GM15510 (cell line): ENCODE measurements at regions not wholly inside any gene's neighbourhood (a gene's known extent, or its start where the extent isn't known, plus 50 kb on each side); places are given as distances from the start of the nearest gene placed in this dataset.

ENCODE experiments used
- POLR2A ChIP-seq: IDR thresholded peaks from 3 replicates; pipeline ENCODE4 v1.6.1; 2011; ENCODE audit warnings: borderline replicate concordance; ENCODE audit not compliant: insufficient read length; ENCODE audit errors: extremely low read depth

GRCh38 chr7:69467826-69468225 is 130.4 kb upstream of the AUTS2 start:
- TF ChIP-seq POLR2A = no peak

DNA sequence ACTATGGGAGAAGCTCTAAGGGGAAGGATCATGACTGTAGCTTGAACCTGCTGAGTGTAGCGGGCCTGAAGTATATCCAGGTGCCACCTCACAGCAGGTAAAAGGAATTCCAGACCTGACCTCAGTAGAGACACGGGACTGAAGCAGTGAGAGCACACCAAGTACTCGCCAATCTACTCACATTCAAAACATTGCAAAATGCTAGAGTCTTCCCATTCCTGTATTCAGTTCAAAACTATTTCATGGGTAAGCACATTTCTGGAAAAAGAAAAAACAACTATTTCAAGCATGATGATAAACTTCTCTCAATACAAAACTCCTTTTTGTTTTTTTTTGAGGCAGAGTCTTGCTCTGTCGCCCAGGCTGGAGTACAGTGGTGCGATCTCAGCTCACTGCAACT is 121.9 kb upstream of the AUTS2 start:
- no peak for TF ChIP-seq POLR2A

- no peak for TF ChIP-seq POLR2A
Measured at GRCh38 chr7:69482676-69483075, 115.6 kb upstream of the AUTS2 start.

GRCh38 chr7:69489533-69489932 is 108.7 kb upstream of the AUTS2 start:
- TF ChIP-seq POLR2A = no peak

GRCh38 chr7:69498671-69499070 is 99.6 kb upstream of the AUTS2 start:
- no peak for TF ChIP-seq POLR2A

DNA sequence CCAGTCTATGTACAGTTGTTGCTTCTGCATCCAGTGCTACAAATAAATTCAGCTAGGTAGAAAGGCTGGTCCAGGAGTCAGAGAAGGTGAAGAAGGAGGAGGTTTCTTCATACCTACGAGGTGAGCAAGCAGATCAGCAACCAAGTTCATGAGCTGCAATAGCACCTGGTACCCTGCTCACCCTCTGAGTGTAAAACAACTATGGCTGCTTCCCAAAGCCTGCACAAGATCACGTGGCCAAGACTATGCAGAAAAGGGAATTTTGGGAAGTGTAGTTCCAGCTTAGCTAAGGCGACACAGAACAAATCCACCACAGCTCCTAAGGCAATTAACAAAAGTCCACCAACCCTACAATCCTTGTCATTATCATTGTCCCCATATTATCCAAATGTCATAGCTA is 95.9 kb upstream of the AUTS2 start:
- TF ChIP-seq POLR2A = no peak

- no peak for TF ChIP-seq POLR2A
Measured at GRCh38 chr7:69504733-69505420, 93.4 kb upstream of the AUTS2 start.

DNA sequence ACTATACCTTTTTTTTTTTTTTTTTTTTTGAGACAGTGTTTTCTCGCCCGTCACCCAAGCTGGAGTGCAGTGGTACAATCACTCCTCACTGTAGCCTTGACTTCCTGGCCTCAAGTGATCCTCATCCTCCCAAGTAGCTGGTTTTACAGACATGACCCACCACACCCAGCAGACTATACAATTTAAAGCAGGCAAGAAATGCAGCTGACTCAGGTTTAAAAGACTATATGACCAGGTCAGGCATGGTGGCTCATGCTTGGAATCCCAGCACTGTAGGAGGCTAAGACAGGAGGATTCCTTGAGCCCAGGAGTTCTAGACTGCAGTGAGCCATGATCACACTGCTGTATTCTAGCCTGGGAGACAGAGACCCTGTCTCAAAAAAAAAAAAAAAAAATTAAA is 89.5 kb upstream of the AUTS2 start:
- no peak for TF ChIP-seq POLR2A

- TF ChIP-seq POLR2A = no peak
Measured at GRCh38 chr7:69510114-69510513, 88.2 kb upstream of the AUTS2 start.

GRCh38 chr7:69515495-69516212 is 82.6 kb upstream of the AUTS2 start:
- TF ChIP-seq POLR2A = no peak

- TF ChIP-seq POLR2A = no peak
Measured at GRCh38 chr7:69516238-69516820, 81.9 kb upstream of the AUTS2 start.

GRCh38 chr7:69517985-69518704 is 80.1 kb upstream of the AUTS2 start:
- no peak for TF ChIP-seq POLR2A

GRCh38 chr7:69518705-69519077 is 79.6 kb upstream of the AUTS2 start:
- no peak for TF ChIP-seq POLR2A

GRCh38 chr7:69526570-69526969 is 71.7 kb upstream of the AUTS2 start:
- TF ChIP-seq POLR2A = no peak

GRCh38 chr7:69527706-69528105 is 70.6 kb upstream of the AUTS2 start:
- no peak for TF ChIP-seq POLR2A
